Transverse colon (tissue), 3 donors: ENCODE measurements at regions not wholly inside any gene's neighbourhood (a gene's known extent, or its start where the extent isn't known, plus 50 kb on each side); places are given as distances from the start of the nearest gene placed in this dataset.

Source experiments
- CTCF ChIP-seq, 5 experiments: fragments of 200-600 bp in 3 of 5; fragments of 450-650 bp in 2 of 5; sonication (generic) in 3 of 5; IDR thresholded peaks; 1 replicate in 2 of 5; 2 replicates in 3 of 5; pipeline ENCODE4 v1.5.1; 2016 to 2017; ENCODE audit warnings: antibody characterized with exemption in 5 of 5, inconsistent platforms in 3 of 5, mild to moderate bottlenecking in 2 of 5, moderate library complexity in 1 of 5
- EP300 ChIP-seq: sonication (generic); formaldehyde crosslinking; IDR thresholded peaks from one replicate; pipeline ENCODE4 v1.6.1; 2017; ENCODE audit warnings: antibody characterized with exemption, low read depth
- POLR2A ChIP-seq: fragments of 450-650 bp; IDR thresholded peaks from one replicate; pipeline ENCODE4 v1.6.1; 2016; ENCODE audit warnings: antibody characterized with exemption, mild to moderate bottlenecking, moderate library complexity

DNA sequence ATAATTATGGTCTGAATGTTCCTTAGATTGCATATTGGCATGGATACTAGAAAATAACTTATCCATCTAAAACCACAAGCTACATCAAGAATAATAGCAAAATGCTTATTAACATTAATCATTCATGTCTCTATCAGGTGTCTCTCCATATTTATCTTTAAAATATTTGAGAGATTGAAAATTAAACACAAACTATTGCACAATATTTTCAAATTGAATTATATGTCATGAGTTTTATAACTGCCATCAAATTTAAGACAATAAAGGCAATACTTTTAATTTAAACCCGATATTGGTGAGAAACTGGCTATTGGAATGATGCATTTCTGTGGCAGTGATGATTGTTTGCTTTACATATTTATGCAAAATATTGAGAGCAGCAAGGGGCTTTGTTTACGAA, 1506.8 kb upstream of the B3GALT2 start:
- no peak for TF ChIP-seq POLR2A
- TF ChIP-seq CTCF (IDR thresholded peaks at IDR 0.05) = no peak
- TF ChIP-seq EP300 = no peak
